IPS-NIHi7 (cell line): ENCODE measurements at regions not wholly inside any gene's neighbourhood (a gene's known extent, or its start where the extent isn't known, plus 50 kb on each side); places are given as distances from the start of the nearest gene placed in this dataset.

Source experiments
- DNase-seq: peaks from one replicate; pipeline ENCODE4 v3.0.0; 2012; ENCODE audit warnings: mixed read lengths; ENCODE audit errors: extremely low spot score

DNA sequence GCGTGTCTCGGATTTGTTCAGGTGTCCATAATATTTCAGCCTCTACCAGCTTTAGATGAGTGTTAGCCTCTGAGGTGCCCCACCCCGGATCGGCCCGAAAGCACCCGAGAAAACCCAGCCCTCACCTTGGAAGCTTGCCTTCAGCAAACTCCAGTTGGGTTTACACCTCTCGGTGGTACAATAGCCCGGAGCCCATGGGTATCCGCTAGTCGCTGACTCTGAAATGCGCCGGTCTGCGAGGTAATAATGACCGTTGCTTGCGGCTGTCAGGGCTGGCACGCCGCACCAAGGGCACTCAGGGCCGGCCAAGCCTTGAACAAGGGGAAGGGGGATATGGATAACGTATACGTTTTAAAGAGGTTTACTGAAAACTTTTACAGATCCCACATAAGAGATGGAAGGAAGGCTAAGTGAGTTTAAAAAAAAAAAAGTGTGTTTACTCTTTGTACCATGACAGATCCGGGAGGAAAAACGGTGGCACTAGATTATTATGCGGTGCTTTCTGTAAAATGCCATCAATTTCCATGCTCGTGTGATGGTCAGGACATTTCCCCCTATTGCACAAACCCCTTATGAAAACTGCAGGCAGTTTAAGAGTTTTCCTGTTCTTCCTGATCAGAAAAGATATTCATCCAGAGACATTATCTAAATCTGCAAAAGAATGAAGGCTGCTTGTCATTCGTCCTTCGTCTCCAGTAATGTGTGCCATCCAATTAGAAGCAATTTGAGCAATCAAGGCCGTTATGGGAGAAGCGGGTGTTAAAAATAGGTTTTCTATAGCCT is 124.2 kb downstream of the TMEM161B start:
- DNase-seq = no peak

DNA sequence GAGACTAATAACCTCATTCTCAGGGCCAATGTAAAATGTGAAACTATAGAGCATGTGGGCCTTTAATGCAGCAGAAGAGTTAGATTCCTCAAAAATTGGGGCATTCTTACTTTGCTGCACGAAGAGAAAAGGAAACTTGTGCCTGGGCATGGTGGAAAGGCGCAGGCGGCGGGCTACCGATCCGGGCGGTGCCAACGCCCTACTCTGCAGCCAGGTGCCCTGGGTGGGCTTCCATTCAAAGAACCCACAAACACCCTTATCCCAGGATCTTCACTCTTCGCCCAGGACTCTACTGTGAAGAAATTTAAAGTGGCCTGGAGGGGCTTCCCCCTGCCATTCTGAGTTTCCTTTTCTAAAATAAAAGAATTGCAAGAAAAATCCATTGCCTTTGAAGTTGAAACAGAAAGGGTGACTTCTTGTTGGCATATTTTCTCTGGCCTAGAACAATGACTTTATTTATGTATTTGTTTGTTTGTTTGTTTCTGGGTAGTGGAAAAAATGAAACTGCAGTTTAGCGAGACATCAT is 124.9 kb downstream of the TMEM161B start:
- DNase-seq = no peak

- DNase-seq = no peak
Measured at GRCh38 chr5:88142886-88143692, 125.6 kb downstream of the TMEM161B start.

DNA sequence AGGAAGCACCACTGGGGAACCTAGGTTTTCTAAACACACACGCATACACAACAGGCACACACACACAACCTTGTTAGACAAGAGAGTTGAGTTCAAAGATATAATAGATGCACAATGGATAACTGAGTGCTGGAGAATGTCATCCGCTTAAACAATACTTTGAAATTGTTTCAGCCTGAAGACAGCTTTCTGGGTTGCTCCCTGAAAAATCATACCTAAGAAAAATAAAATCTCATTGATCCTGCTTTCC is 126.1 kb downstream of the TMEM161B start:
- no peak for DNase-seq

- DNase-seq = peak; percentile 96
Measured at GRCh38 chr5:88140856-88141752, 127.5 kb downstream of the TMEM161B start.

DNA sequence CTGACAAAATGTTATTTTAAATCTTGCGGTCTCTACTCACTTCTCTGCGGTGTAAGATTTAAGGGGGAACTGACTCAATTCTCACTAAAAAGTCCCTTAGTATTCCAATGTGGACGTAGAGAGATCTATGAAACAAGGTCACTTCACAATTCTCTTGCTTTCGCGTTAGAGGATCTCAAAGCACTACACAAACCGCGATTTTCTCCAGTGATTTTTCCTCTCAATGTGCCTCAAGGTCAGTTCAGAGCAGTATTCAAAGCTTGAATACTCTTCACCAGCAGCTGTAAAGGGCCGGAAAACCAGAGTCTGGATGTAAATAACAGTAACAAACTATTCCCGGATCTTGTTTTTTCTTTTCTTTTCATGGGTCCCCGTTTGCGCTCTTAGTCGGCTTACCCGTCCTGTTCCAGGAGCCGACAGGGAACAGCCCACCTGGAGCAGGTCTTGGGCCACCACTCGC is 128.2 kb downstream of the TMEM161B start:
- peak; percentile 80 for DNase-seq

GRCh38 chr5:88130211-88130815 is 138.3 kb downstream of the TMEM161B start:
- no peak for DNase-seq

DNA sequence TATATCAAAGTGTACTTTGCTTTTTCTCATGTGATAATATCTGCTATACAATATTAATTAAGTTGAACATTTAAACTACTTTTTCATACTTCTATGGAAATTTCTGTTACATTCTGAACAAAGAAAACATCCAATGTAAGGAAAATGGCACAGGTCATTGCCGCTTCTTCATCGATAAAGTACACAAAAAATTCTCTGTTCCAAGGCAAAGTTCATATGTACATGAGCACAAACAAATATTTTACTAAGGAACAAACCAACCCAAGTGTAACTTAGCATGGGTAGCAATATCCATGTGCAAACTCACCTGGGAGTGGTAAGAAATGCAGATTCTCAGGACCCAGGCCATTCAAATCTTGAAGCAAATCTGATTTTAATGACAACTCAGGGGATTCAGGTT is 139.8 kb downstream of the TMEM161B start:
- DNase-seq = no peak

DNA sequence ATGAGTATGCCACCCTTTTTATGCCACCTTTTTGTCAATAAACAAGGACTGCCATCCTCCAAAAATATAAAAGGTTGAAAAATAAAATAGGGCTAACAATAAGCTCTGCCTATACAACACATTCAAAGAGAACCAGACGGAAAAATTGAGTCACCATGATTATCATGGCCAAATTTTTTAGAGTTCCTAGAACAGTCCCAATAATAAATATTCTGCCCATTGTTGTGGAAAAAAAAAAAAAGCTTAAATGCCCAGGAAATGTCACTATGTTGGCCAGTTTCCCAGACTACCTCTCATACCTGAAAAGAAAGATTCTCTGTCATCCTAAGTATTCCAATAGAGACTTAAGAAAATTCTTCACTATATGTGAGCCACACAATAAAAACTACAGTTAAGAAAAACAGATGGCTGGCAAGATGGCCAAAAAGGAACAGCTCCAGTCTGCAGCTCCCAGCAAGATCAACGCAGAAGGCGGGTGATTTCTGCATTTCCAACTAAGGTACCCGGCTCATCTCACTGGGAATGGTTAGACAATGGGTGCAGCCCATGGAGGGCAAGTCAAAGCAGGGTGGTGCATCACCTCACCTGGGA is 149.0 kb downstream of the TMEM161B start:
- no peak for DNase-seq

DNA sequence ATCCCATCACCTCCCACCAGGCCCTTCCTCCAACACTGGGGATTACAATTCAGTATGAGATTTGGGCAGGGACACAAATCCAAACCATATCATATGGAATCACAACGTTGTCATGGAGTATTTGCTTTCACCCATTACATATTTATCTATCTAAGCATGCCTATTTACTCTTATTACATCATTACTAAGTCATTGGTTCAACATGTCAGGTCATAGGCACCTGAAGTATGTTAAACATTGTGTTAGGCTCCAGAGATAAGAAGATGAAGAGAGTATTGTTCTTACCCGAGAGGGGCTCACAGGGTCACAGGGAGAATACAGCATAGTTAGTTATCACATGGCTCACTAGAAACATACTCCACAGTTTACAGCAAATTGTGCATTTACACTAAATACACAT is 150.5 kb downstream of the TMEM161B start:
- no peak for DNase-seq

DNA sequence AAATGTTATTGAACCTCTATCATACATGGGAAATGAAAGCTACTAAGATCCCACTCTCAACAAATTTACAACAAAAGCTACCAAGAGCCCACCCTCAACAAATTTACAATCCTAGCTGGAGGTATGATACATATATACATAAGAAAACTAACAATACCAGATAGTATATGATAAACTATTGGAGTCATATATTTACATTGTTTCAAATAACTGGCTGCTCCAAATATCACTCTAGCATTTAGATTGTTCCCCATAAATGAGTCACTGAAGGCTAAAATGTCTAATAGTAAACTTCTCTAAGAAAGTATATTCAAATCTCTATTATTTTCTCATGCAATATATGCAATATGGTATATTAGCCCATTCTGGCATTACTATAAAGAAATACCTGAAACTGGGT is 151.1 kb downstream of the TMEM161B start:
- DNase-seq = no peak

DNA sequence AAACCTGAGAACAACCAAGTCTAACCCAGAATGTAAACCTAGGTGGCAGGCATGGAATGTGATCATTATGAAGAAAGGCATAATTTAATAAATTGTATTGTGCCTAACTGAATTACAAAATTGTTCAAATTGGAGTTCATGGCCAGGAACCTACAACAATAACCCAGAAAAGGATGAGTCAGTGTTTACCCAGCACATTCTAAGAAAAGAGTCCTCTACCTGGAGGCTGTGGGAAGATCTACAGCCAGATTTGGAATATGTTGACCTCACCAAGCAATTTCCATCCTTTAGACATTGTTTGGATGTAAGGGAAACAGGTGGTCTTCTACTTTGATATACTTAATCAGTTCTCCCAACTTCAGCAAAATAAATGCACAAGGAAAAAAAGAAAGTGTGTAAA is 152.2 kb downstream of the TMEM161B start:
- no peak for DNase-seq

GRCh38 chr5:88115211-88115610 is 153.4 kb downstream of the TMEM161B start:
- DNase-seq = no peak

DNA sequence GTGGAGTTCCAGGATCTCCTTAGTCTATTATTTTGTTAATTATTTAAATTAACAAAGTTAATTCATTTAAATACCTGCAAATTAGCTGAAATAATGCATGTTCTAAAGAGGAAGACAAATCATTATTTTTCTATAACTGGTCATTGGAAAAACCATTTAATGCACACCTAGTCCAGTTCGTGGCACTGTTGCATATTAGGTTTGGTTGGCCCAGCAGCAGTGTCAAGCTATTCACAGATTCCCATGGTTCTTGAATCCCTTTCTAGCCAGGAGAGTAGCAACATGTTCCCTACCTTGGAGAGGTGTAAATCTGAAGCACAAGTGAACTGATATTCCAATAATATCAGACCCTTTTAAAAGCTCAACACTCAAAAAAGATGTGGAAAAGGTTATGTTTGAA is 155.2 kb downstream of the TMEM161B start:
- no peak for DNase-seq

DNA sequence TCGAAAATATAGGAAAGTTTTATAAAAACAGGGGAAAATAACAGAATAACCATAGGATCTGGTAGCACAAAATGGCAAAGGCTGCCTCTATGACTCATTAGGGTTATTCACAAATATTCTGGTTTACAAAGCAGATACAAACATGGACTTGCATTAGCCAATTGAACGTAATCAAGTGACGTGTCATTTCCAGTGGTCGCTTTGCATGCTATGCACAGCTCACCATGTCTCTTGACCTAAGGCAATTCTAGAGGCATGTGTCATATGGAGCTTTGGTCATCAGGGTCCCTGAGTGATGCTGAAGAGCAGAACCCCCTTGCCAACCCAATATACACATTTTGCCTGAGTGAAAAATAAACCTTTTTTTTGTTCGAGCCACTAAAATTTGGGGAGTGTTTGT is 158.8 kb downstream of the TMEM161B start:
- no peak for DNase-seq

DNA sequence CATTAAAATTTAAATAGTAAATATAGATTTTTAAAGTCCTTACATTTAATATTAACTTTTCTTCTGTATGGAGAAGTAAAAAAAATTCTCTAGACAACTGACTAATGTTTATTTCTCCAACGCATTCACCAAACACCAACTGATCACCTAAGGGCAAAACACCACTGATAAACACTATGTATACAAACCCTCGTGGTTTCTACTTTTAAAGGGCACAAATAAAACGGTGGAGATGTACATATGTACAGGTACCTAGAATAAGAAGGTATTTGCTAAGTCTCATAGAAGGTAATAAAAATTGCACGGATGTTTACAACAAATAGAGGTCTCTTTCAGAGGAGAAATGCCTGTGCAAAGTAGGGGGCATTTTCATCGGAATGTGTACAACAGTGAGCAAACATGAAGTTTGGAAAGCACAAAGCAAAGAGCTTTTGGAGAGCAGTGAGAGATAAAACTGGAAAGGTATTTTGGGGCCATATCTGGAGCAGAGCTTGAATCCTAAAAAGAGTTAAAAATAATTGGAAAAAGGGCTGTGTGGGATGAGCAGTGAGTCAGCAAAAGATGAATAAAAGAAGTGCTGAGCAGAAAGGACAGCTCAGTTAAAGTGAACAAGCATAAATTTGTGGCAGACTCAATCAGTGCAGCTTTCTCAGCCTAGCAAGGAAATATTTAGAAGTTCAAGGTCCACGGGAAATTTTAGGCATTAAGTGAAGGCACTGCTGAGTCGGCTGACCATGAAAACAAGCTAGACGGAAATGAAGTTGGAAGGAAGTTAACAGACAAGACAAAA is 160.0 kb downstream of the TMEM161B start:
- DNase-seq = no peak

DNA sequence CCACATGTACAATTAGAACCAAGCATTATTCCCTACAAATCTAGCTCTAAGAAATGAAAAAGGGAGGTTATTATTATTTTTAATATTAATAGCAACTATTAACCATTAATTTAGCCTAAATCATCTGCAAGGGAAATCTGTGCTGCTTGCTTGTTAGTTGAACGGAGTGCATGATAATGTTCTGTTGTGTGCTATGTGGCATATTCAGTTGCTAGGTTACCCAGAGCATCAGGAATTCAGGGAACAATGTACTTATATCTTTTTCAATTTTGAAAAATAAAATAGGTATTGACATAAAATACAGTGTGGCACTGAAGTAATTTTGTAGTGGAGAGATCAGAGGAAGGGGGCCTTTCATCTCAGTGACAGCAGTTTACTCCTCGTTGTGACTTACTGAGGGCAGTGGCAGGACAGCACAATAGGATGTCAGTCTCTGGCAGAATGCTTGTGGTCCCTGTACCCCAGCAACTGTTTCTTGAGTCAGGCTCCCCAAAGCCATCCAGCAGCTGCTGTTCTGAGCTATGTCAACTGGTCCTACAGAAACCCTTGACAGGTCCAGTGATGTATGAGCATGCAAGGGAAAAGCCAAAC is 173.6 kb downstream of the TMEM161B start:
- DNase-seq = no peak

GRCh38 chr5:88094403-88094802 is 174.2 kb downstream of the TMEM161B start:
- no peak for DNase-seq

DNA sequence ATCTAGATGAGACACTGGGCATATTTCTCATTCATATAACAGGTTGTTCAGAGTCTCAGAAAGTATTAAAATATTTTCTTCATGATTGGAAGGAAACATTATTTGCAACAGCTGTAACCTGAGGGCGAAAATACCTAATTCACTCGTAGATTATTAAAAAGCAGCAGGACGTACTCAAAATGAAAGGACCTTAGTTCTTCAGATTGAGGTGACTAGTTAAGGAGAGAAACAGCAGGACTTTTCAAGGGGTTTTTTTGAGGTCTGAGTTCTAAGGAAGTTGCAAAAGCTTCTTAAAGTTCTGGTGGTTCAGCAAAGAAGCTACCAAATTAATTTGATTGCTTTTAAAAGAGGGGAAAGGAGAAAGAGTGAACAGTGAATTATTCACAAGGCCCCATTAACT is 174.9 kb downstream of the TMEM161B start:
- no peak for DNase-seq

GRCh38 chr5:88092958-88093605 is 175.6 kb downstream of the TMEM161B start:
- DNase-seq = no peak
